ENCODE measurements at regions not wholly inside any gene's neighbourhood (a gene's known extent, or its start where the extent isn't known, plus 50 kb on each side); places are given as distances from the start of the nearest gene placed in this dataset.

DNA sequence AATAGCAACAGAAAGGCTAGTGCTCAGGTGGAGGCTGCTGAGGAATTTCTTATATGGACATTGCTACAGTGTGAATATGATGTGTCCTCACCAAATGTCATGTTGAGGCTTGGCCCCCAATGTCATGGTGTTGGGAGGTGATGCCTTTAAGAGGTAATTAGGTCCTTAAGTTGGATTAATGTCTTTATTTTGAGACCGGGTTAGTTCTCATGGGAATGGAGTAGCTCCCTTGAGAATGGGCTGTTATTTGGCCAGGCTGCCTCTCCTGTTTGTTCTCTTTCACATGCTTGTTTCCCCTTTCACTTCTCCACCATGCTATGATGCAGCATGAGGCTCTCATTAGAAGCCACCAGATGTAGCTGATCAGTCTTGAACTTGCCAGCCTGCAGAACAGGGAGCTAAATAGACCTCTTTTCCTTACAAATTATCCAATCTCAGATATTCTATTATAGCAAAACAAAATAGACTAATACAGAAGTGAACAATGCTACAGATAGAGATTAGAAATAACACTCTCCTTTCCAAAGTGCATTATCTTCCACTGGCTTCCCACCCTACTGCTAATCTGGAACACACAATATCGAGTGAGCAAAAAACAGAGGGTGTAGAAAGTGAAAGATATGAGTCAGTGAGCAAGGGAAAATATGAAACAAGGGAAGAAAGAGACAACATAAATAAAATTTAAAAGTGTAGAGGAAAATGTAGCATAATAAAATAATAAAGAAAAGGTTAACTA lies 160.2 kb downstream of the NTMT2 start:
- Histone ChIP-seq H3K79me1 (ENCODE audit: low read depth, low read length) (no peaks in the 10 kb centered on the region), H4K8ac (ENCODE audit: extremely low read depth, insufficient read depth, low read length) (no peak overlapping the region), H2BK120ac (replicated peaks; ENCODE audit: low read depth, low read length) (no peak overlapping the region), H3K36me3 (ENCODE audit: control insufficient read depth in 2 of 4, insufficient read depth in 4 of 4, low read length in 3 of 4) (no peaks in the 10 kb centered on the region), H3K4me1 (replicated peaks in 1 of 4; ENCODE audit: control insufficient read depth in 3 of 4, insufficient read depth in 4 of 4, low read length in 3 of 4) (no peaks in the 10 kb centered on the region), H3K18ac (ENCODE audit: extremely low read depth, low read length) (no peak overlapping the region), H3K9me3 (ENCODE audit: insufficient read depth in 2 of 2, low read depth in 1 of 2, low read length in 1 of 2) (no peaks in the 10 kb centered on the region), H4K5ac (ENCODE audit: insufficient read length, low read depth, low read length) (no peak overlapping the region), H2AFZ (ENCODE audit: low read length) (no peak overlapping the region), H3K14ac (ENCODE audit: insufficient read length) (no peak overlapping the region), H2BK15ac (ENCODE audit: low read length) (no peak overlapping the region), H3K27me3 (replicated peaks in 1 of 4; ENCODE audit: control insufficient read depth in 3 of 4, extremely low read depth in 1 of 4, insufficient read depth in 3 of 4, low read length in 3 of 4) (no peaks in the 10 kb centered on the region), H3K56ac (replicated peaks; ENCODE audit: insufficient read length, low read depth, low read length) (no peak overlapping the region), H3K4me3 (ENCODE audit: extremely low read depth in 1 of 4, insufficient read depth in 2 of 4, low read depth in 3 of 4, low read length in 4 of 4) (no peak overlapping the region), H2BK12ac (ENCODE audit: low read depth, low read length) (no peak overlapping the region), H3K9ac (replicated peaks in 1 of 4; ENCODE audit: extremely low read depth in 1 of 4, low read depth in 3 of 4, low read length in 3 of 4) (no peak overlapping the region), H2BK5ac (ENCODE audit: low read depth, low read length) (no peak overlapping the region), H3K4ac (replicated peaks; ENCODE audit: insufficient read length, low read depth, low read length) (no peak overlapping the region), H3K23ac (ENCODE audit: insufficient read length) (no peak overlapping the region), H2BK20ac (ENCODE audit: low read length) (no peak overlapping the region), H2AK5ac (ENCODE audit: low read depth, low read length) (no peak overlapping the region), H4K91ac (replicated peaks; ENCODE audit: insufficient read length, low read length) (no peak overlapping the region), H3K4me2 (ENCODE audit: insufficient read depth in 1 of 2, low read depth in 2 of 2, low read length in 2 of 2) (no peak overlapping the region), H3K27ac (ENCODE audit: low read depth, low read length) (no peak overlapping the region), H3K79me2 (ENCODE audit: control insufficient read depth in 1 of 2, insufficient read depth in 2 of 2, low read length in 2 of 2) (no peaks in the 10 kb centered on the region), H4K20me1 (replicated peaks in 1 of 2; ENCODE audit: control insufficient read depth in 1 of 2, insufficient read depth in 2 of 2, low read length in 2 of 2) (no peaks in the 10 kb centered on the region), H3K23me2 (ENCODE audit: low read depth, low read length) (no peaks in the 10 kb centered on the region)
- POLR2A ChIA-PET (ENCODE audit: partially characterized antibody) = no interaction called here
- 100% methylated on average over 2 of the region's 2 CpGs; no CpG with 5 or more reads in 1 of the 2 experiments for WGBS, 2 experiments (ENCODE audit: extremely low coverage in 1 of 2, insufficient coverage in 1 of 2, insufficient read length in 1 of 2, insufficient replicate concordance in 2 of 2, low coverage in 1 of 2, low lambda C conversion rate in 2 of 2, missing lambda C conversion rate in 1 of 2)
- CTCF ChIA-PET (ENCODE audit: partially characterized antibody) = no interaction called here
- DNase-seq (ENCODE audit: low read depth in 1 of 2, low spot score in 2 of 2) (no peak), FAIRE-seq (no peak)
- no peak for TF ChIP-seq GABPA (IDR thresholded peaks at IDR 0.05; ENCODE audit: borderline replicate concordance, insufficient read depth, low read length)
- TF ChIP-seq CHD2 (IDR thresholded peaks at IDR 0.05; ENCODE audit: low read length) = no peak
- no peak for TF ChIP-seq BRCA1 (IDR thresholded peaks at IDR 0.05; ENCODE audit: low read depth, low read length)
- no peak for TF ChIP-seq NRF1 (IDR thresholded peaks at IDR 0.05; ENCODE audit: low read depth, low read length)
- TF ChIP-seq SP1 (IDR thresholded peaks at IDR 0.05; ENCODE audit: low read depth, low read length) = no peak
- no peak for TF ChIP-seq NANOG (IDR thresholded peaks at IDR 0.05; ENCODE audit: insufficient read depth, low read depth, low read length, poor library complexity, severe bottlenecking)
- TF ChIP-seq EZH2 (IDR thresholded peaks at IDR 0.05; ENCODE audit: low read depth, low read length, severe bottlenecking) = no peak
- no peak for TF ChIP-seq CBX8 (IDR thresholded peaks at IDR 0.05; ENCODE audit: borderline replicate concordance, low read depth, low read length)
- TF ChIP-seq, protein P1, sequence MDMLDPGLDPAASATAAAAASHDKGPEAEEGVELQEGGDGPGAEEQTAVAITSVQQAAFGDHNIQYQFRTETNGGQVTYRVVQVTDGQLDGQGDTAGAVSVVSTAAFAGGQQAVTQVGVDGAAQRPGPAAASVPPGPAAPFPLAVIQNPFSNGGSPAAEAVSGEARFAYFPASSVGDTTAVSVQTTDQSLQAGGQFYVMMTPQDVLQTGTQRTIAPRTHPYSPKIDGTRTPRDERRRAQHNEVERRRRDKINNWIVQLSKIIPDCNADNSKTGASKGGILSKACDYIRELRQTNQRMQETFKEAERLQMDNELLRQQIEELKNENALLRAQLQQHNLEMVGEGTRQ (IDR thresholded peaks at IDR 0.05; ENCODE audit: low read length) = no peak
- TF ChIP-seq KDM4A (IDR thresholded peaks at IDR 0.05; ENCODE audit: low read depth, low read length, severe bottlenecking) = no peak
- no peak for TF ChIP-seq RNF2 (IDR thresholded peaks at IDR 0.05; ENCODE audit: borderline replicate concordance, low read depth, low read length, missing control alignments, poor library complexity, severe bottlenecking)
- no peak for TF ChIP-seq CTBP2 (IDR thresholded peaks at IDR 0.05; ENCODE audit: borderline replicate concordance, insufficient read depth, insufficient read length, low read length)

Measured in H1 (cell line).